Colon (tissue), 2 donors: ENCODE measurements at regions not wholly inside any gene's neighbourhood (a gene's known extent, or its start where the extent isn't known, plus 50 kb on each side); places are given as distances from the start of the nearest gene placed in this dataset.
"Not testable (repeated sequence)": the region's sequence is repeated elsewhere in the genome, so short reads cannot be mapped to it uniquely, and the experiment has no call there.

Experiments used
- FAIRE-seq: peaks from 2 replicates; lab custom pipeline; 2012; peaks lifted over from hg19 to GRCh38; lab: Jason Lieb, UNC
- donor health status: control.
- donor health status: control.

DNA sequence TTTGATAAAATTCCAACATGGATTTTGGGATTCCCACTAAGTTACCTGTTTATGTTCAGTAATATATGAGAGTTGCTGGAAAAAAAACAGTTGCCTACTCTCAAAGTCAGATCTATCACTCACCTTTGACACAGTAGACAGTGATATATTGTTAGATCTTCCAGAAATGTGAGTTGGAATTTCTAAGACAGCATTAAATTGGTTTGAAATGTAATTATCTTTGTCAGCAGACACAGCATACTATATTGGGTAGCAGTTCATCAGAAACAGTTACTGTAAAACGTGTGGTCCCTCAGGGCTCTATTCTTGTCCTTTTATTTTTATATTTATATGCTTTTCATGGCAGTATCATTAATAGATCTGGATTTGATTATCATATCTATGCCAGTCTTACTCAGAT is 433.6 kb upstream of the ARRDC3 start:
- FAIRE-seq = no peak

DNA sequence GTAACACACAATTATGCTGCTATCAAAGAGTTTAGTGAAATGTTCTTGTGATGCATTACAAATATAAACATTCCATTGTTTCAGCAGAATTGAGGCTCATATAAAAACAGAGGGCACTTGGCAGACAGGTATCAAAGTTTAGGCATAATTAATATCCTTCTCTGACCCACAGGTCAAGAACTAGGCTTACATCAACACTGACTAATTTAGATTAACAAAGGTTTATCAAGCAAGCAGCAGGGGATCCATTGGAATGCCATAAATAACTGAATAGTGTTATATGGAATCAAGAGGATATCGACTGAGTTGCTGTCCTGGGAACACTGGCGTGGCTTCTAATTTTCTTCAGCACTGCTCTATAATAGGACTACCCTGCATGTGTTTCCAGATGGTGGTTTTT is 414.5 kb upstream of the ARRDC3 start:
- no peak for FAIRE-seq

DNA sequence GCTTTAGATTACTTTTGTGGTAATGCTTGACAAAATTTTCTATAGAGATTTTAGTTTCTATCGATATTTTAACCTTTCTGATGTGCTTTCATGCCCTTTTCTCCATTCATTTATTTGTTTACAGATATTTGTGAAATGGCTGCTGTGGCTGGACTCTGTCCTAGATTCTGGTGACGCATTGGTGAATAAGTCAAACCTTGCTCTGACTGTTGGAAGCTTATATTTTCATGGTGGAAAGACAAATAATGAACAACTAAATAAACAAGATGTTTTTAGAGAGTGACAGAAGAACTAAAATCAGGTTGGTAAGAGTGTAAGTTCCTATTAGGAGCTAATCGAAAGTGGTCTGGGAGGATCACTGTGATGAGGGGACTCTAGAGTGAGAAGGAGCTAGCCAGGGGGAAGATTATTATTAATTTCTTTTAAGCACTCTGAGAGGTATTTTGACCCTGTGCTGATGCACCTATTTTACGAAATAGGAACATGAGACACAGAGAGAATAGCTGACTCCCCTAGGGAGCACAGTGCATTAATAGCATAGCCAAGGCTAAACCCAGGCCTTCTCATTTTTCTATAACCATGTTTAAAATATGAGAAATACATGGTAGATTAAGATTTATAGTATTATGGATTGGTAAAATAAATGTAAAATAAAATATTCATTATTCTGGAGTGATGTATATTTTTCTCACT is 411.9 kb upstream of the ARRDC3 start:
- no peak for FAIRE-seq

DNA sequence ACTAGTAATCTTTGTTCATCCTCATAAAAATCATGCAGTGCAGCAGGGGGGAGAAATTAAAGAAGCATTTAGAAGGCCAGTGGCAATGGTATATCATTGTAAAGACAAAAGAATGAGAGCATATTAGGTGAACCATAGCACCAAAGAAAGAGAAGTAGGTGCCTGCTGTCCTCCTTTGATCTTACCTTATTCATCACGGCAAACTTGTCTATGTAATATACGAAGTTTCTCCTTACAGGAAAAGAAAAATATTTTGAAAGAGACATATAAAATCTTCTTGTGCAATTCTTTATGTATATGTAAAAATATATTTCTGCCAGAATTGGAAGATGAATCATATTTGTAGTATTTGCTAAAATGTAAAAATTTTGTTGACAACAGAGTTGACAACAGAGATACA is 411.3 kb upstream of the ARRDC3 start:
- FAIRE-seq = no peak

DNA sequence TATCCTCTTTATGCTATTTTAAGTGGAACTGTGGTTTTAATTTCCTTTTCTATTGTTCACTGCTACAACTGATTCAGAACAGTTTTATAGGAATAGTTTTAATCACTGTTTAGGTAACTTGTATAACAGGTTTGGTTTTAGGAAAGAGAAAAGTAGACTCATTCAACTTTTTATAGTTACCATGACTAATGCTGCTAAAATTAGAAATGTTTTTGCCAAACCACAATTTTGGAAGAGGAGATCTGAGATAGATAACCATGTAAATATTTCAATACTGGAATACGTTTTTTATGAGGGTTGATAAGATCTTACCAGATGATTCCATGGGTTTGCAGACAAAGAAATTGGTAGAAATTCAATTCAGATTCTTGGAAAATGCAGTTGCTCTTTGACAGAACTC is 404.6 kb upstream of the ARRDC3 start:
- FAIRE-seq = no peak

DNA sequence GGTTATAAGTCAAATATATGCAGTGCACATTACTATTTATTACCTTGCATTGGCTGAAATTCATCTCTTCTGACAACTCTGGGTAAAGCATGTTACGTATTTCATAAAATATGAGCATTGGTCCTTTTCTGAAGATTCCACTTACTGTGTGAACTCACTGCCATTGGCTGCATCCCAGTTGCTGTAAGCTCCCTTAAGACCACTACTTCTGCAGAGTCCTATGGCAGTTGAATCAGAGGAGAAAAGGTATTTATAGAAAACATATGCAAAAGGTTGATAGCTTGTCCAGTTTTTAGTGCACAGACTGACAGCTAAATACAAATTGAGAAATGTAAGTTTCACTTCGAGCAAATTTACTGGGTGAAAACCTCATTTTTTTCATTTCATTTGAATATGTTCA is 394.6 kb upstream of the ARRDC3 start:
- FAIRE-seq = no peak

DNA sequence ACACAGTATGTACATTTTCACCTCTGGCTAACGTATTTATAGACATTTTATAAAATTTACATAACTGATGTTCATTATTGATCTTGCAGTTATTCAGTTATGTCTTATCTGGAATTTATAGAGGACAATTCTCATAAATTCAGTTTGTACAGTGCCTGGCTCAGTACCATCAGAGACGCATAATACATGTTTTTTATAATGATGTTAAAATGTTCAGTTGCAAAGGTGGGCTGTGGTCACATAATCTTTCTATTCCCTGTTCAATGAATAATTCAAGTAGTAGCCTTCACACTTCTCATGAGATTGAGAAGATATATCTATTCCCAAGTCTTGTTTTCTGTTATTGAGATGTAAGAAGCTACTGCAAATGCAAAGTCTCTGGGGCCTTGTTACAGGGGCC is 393.1 kb upstream of the ARRDC3 start:
- FAIRE-seq = no peak

DNA sequence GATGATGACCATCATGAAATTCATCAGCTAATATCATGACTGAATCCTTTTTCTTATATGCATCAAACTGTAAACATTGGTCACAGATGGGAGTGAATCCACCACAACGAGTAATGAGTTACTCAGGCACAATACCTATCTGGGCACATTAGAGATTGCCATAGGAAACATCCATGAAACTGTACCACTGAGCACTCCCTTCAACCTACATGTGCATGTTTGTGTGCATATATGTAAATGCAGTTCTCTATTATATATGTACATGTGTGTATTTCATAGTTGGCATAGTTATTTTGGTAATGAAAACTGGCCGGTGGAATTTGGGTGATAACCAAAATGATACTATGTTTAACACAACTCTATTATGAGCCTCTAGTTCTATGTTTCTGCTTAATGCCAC is 387.3 kb upstream of the ARRDC3 start:
- no peak for FAIRE-seq

DNA sequence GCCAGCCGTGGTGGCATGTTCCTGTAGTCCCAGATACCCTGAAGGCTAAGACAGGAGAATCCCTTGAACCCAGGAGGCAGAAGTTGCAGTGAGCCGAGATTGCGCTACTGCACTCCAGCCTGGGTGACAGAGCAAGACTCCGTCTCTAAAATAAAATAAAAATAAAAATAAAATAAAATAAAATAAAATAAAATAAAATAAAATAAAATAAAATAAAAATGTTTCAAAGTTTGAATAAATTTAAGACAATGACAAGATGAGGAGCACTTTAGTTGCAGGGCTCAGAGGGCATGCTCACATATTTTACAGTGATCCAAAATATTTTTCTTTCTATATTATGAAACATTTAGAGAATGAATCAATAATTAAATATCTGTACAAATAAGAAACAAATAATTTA is 374.3 kb upstream of the ARRDC3 start:
- not testable (repeated sequence) for FAIRE-seq

DNA sequence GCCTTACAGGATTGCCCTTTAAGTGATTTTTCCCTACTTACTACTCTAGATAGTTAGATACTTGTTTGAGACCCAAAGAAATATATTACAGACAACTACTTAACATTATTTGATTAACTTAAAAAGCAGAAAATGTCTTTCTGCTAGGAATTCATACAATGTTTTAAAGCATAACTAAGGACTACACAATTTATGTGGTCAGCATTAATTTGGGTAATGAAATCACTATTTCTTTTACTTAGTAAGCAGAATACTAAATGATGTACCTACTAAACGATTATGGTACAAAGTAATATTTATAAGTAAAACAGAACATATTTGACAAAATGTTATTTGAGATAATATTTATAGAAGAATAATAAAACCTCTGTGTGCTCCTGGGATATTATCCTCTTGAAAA is 371.9 kb upstream of the ARRDC3 start:
- no peak for FAIRE-seq

DNA sequence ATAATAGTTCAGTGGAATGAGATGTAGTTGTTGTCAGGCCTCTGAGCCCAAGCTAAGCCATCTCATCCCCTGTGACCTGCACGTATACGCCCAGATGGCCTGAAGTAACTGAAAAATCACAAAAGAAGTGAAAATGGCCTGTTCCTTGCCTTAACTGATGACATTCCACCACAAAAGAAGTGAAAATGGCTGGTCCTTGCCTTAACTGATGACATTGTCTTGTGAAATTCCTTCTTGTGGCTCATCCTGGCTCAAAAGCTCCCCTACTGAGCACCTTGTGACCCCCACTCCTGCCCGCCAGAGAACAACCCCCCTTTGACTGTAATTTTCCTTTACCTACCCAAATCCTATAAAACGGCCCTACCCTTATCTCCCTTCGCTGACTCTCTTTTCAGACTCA is 361.4 kb upstream of the ARRDC3 start:
- not testable (repeated sequence) for FAIRE-seq

DNA sequence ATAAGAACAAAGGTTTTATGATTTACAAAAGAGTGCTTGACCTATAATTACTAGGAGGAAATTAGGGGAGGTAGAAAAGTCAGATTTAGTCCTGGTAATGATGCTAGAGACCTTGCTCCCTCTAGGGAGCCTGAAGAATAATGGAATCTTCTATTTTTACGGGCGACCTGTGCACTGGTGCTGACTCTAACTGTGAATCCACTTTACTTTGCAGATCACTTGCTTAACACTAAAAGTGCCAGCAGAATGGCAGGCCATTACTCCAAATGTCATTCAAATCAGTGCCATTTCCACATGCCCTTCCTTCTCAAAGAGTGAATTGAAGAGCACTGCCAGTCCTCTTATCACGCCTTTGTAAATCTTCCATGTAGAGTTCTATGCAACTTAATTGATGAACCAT is 359.4 kb upstream of the ARRDC3 start:
- no peak for FAIRE-seq

DNA sequence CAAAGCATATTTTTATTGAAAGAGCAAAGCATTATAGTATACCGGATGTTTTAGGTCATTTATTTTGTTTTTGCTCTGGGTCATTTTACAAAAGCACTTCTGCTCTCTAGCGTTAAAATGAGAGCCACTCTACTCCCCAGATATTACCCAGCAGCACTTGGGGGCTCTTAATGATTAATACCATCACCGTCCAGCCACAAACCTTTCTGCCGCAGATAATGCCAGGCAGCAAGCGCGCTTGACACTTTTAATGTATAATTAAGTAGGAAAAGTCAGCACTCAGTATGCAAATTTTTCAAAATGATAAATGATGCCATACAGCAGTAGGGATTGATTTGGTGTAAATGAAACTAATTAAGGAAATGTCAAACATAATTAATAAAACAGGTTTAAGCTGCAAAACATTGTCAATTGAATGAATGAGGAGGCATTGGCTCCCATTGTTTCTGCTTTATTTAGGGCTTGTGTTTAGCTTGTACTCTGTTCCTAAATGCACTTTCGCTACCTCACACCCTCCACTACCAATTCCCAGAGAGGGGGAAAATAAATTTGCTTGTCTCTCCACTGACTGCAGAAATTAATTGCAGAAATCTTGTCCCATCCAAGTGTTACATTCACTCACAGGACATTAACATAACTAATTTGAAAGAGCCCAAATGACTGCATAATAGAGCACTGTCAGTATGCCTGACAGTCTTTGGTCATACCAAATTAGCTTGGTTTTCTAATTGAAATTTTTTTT is 358.8 kb upstream of the ARRDC3 start:
- no peak for FAIRE-seq

DNA sequence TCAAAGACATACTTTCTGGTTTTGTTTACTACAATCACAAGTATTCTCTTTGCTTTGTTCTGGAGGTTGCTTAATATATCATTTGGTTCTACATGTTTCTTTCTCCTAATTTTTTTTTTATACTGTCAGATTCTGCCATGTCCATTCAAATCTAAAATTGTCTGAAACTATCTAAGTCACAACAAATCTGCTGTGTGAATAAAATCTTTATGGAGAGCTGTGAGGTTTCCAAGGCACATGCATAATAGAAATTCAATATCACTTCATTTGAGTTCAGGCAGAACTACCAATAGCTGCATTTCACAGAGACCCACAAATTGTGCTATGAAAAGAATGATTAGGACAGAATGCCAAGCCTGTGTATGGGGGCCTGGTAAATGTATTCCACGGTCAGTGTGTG is 346.9 kb upstream of the ARRDC3 start:
- FAIRE-seq = no peak

DNA sequence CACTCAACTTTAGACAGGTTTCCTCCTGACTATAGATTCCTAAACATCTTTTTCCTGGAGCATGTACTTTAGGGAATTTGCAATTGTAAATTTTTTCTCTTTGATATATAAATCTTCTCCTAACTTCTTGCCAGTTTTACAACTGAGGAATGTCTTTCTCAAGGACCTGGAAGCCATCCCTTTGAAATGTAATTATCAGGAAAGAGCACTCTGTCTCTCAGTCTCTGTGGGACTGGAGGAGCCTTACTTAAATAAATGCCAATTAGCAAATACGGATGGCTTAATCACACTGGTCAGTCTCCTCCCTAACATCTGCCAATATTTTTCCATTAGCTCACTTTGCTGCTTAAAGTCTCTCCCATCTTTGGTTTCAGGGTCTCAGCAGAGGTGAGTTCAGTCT is 344.3 kb upstream of the ARRDC3 start:
- FAIRE-seq = no peak

DNA sequence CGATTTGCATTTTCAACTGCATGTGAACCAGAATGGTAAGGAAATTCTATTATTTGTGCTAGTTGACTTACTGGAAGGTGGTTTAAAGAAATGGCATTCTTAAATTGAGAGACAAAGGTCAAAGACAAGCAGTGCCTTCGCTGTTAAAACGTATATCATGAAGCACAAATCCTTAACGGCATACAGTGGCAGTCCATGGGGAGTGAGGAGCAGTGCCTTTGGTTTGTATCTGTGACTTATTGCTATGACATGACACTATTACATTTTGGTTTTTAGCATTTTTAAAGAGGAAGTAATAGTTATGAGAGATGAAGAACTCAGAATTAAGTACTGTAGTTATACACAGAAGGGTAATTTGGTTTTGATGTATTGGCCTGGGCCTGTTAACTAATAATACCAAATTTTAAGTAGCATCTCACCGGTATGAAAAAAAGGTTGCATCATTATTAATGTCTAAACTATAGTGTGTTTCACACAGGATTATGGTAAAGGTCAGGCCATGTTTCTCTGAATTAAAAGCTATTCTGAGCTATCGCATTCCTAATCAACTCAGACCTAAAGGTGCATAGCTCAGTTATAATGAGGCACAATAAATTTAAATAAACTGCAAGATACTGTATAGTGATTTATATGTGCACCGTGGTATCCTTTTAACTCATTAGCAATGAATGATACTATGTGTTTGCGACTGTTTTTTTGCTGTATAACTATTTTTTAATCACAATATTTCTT is 339.8 kb upstream of the ARRDC3 start:
- no peak for FAIRE-seq

DNA sequence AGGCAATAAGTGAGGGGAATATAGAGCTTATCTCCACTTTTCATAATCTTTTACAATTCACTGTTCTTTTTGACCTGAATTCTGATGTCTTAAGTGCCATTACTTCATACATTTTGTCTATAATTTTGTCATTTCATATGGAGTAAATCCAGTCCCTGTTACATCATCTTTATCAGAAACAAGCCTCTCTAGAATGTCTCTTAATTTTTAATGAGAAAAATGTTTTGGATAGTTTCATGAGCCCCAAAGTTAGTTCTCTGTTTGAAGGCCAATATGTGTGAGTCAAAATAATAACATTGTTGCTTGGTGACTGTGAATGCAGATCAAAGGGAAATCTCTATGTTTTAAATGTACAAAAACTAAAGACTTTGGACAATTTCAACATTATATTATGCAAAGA is 329.6 kb upstream of the ARRDC3 start:
- FAIRE-seq = no peak

DNA sequence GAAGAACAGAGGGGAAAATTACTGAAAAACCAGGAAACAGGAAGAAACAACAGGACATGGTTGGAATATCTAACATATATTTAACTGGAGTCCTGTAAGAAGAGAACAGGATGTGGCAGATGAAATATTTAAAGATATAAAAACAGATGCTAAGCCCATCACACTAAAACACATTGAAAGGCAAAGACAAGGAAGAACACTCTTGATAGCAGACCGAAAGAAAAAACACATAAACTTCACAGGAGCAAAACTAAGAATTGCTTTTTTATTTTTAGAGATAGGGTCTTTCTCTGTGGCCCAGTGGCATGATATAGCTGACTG is 324.4 kb upstream of the ARRDC3 start:
- FAIRE-seq = no peak

DNA sequence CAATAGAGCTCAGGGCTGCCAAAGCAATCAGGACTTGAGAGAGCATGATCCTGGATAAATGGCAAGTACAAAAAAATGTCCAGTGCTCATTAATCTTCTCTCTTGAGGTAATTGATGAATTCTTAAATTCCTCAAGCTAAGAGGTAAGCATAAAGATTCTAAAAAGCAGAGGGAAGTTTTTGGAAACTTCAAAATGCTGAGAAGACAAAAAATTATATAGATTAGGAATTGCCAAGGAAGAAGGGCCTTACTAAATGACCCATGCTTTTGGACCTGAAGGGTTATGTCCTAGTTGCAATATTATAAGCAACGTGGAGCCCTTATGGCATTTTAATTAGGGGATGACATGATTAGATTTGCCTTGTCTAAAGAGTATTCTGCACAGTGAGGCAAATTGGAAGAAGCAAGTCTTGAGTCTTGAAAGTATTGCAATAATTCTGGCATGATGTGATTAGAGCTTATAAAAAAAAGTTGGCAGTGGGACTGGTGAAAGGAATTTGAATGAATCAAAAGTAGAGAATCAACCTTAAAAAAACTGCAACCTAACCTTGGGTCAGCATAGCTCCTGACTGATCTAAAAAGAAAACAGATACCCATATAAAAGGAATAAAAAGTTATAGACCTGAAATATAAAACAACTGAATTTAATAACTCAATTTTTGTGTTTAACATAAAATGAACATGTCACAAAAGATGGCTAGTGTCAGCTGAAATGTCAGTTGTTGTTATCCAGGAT is 323.8 kb upstream of the ARRDC3 start:
- FAIRE-seq = no peak

DNA sequence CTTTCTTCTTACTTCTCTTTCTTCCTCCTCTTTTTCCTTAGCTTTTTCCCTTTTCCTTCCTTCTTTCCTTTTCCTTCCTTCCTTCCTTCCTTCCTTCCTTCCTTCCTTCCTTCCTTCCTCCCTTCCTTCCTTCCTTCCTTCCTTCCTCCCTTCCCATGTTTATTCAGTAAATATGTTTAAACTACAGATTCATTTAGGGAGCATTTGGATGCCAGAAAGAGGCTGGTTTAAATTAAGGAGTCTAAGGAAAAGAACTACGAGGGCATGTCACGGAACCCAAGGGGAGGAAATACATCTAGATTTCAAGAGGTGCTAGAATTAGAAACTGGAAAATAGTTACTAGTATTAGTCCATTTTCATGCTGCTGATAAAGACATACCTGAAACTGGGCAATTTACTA is 320.0 kb upstream of the ARRDC3 start:
- FAIRE-seq = no peak

DNA sequence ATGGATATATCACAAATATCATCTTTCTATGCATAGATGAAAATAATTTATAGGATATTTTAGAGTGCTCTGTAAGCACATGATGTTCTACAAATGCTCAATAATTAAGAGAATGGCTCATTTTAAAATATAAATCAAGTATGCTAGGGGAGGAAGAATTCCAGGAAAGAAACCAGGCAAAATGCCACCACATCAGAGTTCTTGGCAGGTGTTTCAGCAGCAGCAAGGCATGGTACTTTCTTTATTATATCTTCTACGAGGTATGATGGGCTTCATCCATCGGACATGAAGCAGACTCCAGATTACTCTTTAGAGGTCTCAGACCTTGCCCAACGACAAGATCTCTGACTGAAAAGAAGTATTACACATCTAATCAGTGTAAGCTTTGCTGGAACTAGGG is 316.3 kb upstream of the ARRDC3 start:
- FAIRE-seq = no peak

DNA sequence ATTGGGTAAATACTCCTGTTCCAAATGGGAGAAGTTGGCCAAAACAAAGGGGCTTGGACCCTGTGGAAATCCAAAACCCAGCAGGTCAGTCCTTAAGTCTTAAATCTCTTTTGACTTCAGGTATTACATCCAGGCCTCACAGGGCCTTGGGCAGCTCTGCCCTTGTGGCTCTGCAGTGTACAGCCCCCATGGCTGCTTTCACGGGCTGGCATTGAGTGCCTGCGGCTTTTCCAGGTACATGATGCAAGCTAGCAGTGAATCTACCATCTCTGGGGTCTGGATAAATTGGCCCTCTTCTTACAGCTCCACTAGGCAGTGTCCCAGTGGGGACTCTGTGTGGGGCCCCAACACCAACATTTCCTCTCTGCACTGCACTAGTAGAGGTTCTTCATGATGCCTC is 308.5 kb upstream of the ARRDC3 start:
- FAIRE-seq = no peak

DNA sequence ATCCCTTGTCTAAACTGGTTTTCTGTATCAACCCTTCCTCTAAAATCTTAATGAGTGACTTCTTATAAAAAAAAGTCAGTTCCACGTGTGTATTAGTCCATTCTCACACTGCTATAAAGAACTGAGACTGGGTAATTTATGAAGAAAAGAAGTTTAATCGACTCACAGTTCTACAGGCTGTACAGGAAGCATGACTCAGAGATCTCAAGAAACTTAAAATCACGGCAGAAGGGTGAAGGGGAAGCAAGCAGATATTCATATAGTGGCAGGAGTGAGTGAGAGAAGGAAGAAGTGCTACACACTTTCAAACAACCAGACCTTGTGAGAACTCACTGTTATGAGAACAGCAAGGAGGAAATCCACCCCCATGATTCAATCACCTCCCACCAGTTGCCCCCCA is 307.8 kb upstream of the ARRDC3 start:
- FAIRE-seq = no peak
